ENCODE measurements at regions not wholly inside any gene's neighbourhood (a gene's known extent, or its start where the extent isn't known, plus 50 kb on each side); places are given as distances from the start of the nearest gene placed in this dataset.

DNA sequence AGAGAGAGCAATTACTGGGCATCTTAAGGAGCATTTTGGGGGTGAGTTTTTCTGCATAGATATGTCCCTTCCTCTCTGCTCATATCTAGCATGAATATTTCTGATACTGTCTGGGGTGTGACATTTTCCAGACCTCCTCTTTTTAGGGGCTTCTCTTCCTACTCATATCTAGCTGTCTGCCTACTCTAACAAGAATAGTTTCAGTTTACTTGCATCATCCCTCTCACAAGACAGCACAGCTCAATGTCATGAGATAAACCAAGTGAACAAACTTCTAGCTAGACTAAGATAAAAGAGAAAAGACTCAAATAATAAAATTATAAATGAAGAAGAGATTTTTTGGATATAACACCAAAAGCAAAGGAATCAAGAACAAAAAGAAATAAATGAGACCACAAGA, 419.5 kb upstream of the SORCS1 start (continued):
- TF ChIP-seq, protein P1, sequence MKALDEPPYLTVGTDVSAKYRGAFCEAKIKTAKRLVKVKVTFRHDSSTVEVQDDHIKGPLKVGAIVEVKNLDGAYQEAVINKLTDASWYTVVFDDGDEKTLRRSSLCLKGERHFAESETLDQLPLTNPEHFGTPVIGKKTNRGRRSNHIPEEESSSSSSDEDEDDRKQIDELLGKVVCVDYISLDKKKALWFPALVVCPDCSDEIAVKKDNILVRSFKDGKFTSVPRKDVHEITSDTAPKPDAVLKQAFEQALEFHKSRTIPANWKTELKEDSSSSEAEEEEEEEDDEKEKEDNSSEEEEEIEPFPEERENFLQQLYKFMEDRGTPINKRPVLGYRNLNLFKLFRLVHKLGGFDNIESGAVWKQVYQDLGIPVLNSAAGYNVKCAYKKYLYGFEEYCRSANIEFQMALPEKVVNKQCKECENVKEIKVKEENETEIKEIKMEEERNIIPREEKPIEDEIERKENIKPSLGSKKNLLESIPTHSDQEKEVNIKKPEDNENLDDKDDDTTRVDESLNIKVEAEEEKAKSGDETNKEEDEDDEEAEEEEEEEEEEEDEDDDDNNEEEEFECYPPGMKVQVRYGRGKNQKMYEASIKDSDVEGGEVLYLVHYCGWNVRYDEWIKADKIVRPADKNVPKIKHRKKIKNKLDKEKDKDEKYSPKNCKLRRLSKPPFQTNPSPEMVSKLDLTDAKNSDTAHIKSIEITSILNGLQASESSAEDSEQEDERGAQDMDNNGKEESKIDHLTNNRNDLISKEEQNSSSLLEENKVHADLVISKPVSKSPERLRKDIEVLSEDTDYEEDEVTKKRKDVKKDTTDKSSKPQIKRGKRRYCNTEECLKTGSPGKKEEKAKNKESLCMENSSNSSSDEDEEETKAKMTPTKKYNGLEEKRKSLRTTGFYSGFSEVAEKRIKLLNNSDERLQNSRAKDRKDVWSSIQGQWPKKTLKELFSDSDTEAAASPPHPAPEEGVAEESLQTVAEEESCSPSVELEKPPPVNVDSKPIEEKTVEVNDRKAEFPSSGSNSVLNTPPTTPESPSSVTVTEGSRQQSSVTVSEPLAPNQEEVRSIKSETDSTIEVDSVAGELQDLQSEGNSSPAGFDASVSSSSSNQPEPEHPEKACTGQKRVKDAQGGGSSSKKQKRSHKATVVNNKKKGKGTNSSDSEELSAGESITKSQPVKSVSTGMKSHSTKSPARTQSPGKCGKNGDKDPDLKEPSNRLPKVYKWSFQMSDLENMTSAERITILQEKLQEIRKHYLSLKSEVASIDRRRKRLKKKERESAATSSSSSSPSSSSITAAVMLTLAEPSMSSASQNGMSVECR (CRISPR knock-in tag; IDR thresholded peaks at IDR 0.05; ENCODE audit: borderline replicate concordance) = no peak
- TF ChIP-seq NFYB (CRISPR knock-in tag; conservative IDR thresholded peaks at IDR 0.05; ENCODE audit: low read depth) = no peak
- no peak for TF ChIP-seq ZNF121 (CRISPR knock-in tag; IDR thresholded peaks at IDR 0.05)
- TF ChIP-seq EMX1 (CRISPR knock-in tag; IDR thresholded peaks at IDR 0.05) = no peak

DNA sequence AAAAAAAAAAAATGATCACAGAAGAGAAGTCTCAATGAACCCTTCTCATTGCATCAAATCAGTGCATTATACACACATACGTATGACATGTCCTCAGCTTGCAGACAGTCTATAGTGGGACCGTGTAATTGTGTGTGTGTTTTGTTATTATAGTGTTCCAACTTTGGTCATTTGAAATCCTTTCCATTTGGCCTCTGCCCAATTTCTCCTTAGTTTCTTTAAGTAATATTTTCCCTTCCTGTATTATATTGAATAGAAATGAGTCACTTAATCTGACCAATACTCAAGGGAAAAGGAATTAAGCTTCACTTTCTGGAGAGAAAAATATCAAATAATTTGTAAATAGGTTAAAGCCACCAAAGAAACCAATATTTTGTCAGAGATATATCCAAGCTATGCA, 415.5 kb upstream of the SORCS1 start:
- Mint-ChIP-seq H3K4me1 (no peaks in the 10 kb centered on the region), H3K9me3 (peaks cover 23% of the 10 kb centered on the region), H3K27ac (no peak overlapping the region), H3K4me3 (no peak overlapping the region), H3K27me3 (ENCODE audit: low read depth) (no peaks in the 10 kb centered on the region), H3K36me3 (peaks cover 9% of the 10 kb centered on the region)
- CTCF ChIA-PET = no interaction called here
- POLR2A ChIA-PET = no interaction called here
- ATAC-seq = no peak
- no peak for DNase-seq (ENCODE audit: low spot score)
- TF ChIP-seq SP1 (CRISPR knock-in tag; conservative IDR thresholded peaks at IDR 0.05) (no peak), FOXK1 (CRISPR knock-in tag; IDR thresholded peaks at IDR 0.05) (no peak), ZNF232 (CRISPR knock-in tag; IDR thresholded peaks at IDR 0.05) (no peak), RELA (CRISPR knock-in tag; IDR thresholded peaks at IDR 0.05; ENCODE audit: borderline replicate concordance) (no peak), SMAD4 (CRISPR knock-in tag; IDR thresholded peaks at IDR 0.05) (no peak), ZBTB21 (CRISPR knock-in tag; IDR thresholded peaks at IDR 0.05; ENCODE audit: borderline replicate concordance) (no peak), GRHL2 (CRISPR knock-in tag; IDR thresholded peaks at IDR 0.05; ENCODE audit: insufficient replicate concordance, severe bottlenecking) (no peak), ZNF138 (CRISPR knock-in tag; conservative IDR thresholded peaks at IDR 0.05) (no peak)
- TF ChIP-seq, protein P2, sequence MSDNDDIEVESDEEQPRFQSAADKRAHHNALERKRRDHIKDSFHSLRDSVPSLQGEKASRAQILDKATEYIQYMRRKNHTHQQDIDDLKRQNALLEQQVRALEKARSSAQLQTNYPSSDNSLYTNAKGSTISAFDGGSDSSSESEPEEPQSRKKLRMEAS (CRISPR knock-in tag; IDR thresholded peaks at IDR 0.05) = no peak
- TF ChIP-seq, protein P3, sequence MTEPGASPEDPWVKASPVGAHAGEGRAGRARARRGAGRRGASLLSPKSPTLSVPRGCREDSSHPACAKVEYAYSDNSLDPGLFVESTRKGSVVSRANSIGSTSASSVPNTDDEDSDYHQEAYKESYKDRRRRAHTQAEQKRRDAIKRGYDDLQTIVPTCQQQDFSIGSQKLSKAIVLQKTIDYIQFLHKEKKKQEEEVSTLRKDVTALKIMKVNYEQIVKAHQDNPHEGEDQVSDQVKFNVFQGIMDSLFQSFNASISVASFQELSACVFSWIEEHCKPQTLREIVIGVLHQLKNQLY (CRISPR knock-in tag; IDR thresholded peaks at IDR 0.05) = no peak
- TF ChIP-seq, protein P1 (CRISPR knock-in tag; IDR thresholded peaks at IDR 0.05; ENCODE audit: borderline replicate concordance) = no peak
- TF ChIP-seq, protein P4, sequence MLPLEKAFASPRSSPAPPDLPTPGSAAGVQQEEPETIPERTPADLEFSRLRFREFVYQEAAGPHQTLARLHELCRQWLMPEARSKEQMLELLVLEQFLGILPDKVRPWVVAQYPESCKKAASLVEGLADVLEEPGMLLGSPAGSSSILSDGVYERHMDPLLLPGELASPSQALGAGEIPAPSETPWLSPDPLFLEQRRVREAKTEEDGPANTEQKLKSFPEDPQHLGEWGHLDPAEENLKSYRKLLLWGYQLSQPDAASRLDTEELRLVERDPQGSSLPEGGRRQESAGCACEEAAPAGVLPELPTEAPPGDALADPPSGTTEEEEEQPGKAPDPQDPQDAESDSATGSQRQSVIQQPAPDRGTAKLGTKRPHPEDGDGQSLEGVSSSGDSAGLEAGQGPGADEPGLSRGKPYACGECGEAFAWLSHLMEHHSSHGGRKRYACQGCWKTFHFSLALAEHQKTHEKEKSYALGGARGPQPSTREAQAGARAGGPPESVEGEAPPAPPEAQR (CRISPR knock-in tag; IDR thresholded peaks at IDR 0.05) = no peak
- TF ChIP-seq, protein P5, sequence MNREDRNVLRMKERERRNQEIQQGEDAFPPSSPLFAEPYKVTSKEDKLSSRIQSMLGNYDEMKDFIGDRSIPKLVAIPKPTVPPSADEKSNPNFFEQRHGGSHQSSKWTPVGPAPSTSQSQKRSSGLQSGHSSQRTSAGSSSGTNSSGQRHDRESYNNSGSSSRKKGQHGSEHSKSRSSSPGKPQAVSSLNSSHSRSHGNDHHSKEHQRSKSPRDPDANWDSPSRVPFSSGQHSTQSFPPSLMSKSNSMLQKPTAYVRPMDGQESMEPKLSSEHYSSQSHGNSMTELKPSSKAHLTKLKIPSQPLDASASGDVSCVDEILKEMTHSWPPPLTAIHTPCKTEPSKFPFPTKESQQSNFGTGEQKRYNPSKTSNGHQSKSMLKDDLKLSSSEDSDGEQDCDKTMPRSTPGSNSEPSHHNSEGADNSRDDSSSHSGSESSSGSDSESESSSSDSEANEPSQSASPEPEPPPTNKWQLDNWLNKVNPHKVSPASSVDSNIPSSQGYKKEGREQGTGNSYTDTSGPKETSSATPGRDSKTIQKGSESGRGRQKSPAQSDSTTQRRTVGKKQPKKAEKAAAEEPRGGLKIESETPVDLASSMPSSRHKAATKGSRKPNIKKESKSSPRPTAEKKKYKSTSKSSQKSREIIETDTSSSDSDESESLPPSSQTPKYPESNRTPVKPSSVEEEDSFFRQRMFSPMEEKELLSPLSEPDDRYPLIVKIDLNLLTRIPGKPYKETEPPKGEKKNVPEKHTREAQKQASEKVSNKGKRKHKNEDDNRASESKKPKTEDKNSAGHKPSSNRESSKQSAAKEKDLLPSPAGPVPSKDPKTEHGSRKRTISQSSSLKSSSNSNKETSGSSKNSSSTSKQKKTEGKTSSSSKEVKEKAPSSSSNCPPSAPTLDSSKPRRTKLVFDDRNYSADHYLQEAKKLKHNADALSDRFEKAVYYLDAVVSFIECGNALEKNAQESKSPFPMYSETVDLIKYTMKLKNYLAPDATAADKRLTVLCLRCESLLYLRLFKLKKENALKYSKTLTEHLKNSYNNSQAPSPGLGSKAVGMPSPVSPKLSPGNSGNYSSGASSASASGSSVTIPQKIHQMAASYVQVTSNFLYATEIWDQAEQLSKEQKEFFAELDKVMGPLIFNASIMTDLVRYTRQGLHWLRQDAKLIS (CRISPR knock-in tag; IDR thresholded peaks at IDR 0.05; ENCODE audit: borderline replicate concordance) = no peak
- TF ChIP-seq, protein P6, sequence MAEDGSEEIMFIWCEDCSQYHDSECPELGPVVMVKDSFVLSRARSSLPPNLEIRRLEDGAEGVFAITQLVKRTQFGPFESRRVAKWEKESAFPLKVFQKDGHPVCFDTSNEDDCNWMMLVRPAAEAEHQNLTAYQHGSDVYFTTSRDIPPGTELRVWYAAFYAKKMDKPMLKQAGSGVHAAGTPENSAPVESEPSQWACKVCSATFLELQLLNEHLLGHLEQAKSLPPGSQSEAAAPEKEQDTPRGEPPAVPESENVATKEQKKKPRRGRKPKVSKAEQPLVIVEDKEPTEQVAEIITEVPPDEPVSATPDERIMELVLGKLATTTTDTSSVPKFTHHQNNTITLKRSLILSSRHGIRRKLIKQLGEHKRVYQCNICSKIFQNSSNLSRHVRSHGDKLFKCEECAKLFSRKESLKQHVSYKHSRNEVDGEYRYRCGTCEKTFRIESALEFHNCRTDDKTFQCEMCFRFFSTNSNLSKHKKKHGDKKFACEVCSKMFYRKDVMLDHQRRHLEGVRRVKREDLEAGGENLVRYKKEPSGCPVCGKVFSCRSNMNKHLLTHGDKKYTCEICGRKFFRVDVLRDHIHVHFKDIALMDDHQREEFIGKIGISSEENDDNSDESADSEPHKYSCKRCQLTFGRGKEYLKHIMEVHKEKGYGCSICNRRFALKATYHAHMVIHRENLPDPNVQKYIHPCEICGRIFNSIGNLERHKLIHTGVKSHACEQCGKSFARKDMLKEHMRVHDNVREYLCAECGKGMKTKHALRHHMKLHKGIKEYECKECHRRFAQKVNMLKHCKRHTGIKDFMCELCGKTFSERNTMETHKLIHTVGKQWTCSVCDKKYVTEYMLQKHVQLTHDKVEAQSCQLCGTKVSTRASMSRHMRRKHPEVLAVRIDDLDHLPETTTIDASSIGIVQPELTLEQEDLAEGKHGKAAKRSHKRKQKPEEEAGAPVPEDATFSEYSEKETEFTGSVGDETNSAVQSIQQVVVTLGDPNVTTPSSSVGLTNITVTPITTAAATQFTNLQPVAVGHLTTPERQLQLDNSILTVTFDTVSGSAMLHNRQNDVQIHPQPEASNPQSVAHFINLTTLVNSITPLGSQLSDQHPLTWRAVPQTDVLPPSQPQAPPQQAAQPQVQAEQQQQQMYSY (CRISPR knock-in tag; IDR thresholded peaks at IDR 0.05) = no peak

Measured in WTC11 (cell line).